Keratinocyte (primary cell): ENCODE measurements at regions not wholly inside any gene's neighbourhood (a gene's known extent, or its start where the extent isn't known, plus 50 kb on each side); places are given as distances from the start of the nearest gene placed in this dataset.
"Not testable (repeated sequence)": the region's sequence is repeated elsewhere in the genome, so short reads cannot be mapped to it uniquely, and the experiment has no call there.

Source experiments
- EZH2 ChIP-seq: IDR thresholded peaks from one replicate; pipeline ENCODE4 v1.6.1; 2012; ENCODE audit warnings: inconsistent platforms, mild to moderate bottlenecking, low read length, moderate library complexity
- TF ChIP-seq, protein P1 (sequence below), 3 experiments: IDR thresholded peaks in 1 of 3; conservative IDR thresholded peaks in 1 of 3; optimal IDR thresholded peaks in 1 of 3; 2 replicates in 2 of 3; 3 replicates in 1 of 3; pipeline versions ENCODE3 to v1.5.1; 2011; ENCODE audit warnings: low read length in 3 of 3, mild to moderate bottlenecking in 3 of 3, moderate library complexity in 2 of 3, control low read depth in 1 of 3, inconsistent platforms in 1 of 3; ENCODE audit not compliant: insufficient read depth in 2 of 3; ENCODE audit errors: extremely low read depth in 1 of 3

GRCh38 chr22:23393199-23393598, 186.9 kb downstream of the IGLL1 start:
- TF ChIP-seq, protein P1, sequence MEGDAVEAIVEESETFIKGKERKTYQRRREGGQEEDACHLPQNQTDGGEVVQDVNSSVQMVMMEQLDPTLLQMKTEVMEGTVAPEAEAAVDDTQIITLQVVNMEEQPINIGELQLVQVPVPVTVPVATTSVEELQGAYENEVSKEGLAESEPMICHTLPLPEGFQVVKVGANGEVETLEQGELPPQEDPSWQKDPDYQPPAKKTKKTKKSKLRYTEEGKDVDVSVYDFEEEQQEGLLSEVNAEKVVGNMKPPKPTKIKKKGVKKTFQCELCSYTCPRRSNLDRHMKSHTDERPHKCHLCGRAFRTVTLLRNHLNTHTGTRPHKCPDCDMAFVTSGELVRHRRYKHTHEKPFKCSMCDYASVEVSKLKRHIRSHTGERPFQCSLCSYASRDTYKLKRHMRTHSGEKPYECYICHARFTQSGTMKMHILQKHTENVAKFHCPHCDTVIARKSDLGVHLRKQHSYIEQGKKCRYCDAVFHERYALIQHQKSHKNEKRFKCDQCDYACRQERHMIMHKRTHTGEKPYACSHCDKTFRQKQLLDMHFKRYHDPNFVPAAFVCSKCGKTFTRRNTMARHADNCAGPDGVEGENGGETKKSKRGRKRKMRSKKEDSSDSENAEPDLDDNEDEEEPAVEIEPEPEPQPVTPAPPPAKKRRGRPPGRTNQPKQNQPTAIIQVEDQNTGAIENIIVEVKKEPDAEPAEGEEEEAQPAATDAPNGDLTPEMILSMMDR (optimal IDR thresholded peaks at IDR 0.05 in 1 of 3, IDR thresholded peaks at IDR 0.05 in 1 of 3, conservative IDR thresholded peaks at IDR 0.05 in 1 of 3; ENCODE audit: extremely low read depth in 1 of 3, insufficient read depth in 2 of 3, low read length in 3 of 3), result not testable (repeated sequence)
- not testable (repeated sequence) for TF ChIP-seq EZH2
